ENCODE measurements at regions not wholly inside any gene's neighbourhood (a gene's known extent, or its start where the extent isn't known, plus 50 kb on each side); places are given as distances from the start of the nearest gene placed in this dataset.

DNA sequence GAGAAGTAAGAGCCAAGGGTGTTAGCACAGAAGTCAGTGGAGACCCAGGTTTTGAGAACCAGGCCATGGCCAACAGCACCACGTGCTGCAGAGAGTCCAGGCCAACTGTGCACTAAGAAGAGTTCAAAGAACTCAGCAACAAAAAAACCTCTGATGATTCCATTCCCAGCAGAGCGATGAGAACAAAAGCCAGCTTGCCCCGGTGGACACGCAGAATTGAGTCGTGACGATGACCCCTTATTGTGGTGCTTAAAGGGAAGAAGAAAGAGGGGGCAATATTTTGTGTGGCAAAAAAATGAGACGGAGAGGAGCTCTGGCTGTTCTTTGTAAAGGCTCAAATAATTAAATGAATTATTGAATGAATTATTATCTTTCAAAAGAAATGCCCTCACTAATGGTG is 468.3 kb upstream of the AUTS2 start:
- H2BK120ac ChIP-seq (ENCODE audit: low read depth, low read length) = no peak overlapping the region
- H3K27ac ChIP-seq (ENCODE audit: low read depth, low read length) = no peak overlapping the region
- no peak overlapping the region for H3K23ac ChIP-seq (ENCODE audit: low read length)
- no peak overlapping the region for H3K4ac ChIP-seq (ENCODE audit: low read depth, low read length)
- no peak overlapping the region for H2AK5ac ChIP-seq (ENCODE audit: low read length)
- H3K18ac ChIP-seq (ENCODE audit: low read length) = no peak overlapping the region
- no peaks in the 10 kb centered on the region for H3K36me3 ChIP-seq (ENCODE audit: control insufficient read depth, insufficient read depth, low read length)
- H3K4me1 ChIP-seq (ENCODE audit: control insufficient read depth, low read depth, low read length) = no peaks in the 10 kb centered on the region
- H3K79me2 ChIP-seq (ENCODE audit: control insufficient read depth, insufficient read depth, low read length) = no peaks in the 10 kb centered on the region
- H3K9ac ChIP-seq (ENCODE audit: low read length) = no peak overlapping the region
- no peaks in the 10 kb centered on the region for H3K27me3 ChIP-seq (ENCODE audit: insufficient read depth, low read length, poor library complexity)
- no peak overlapping the region for H3K56ac ChIP-seq (ENCODE audit: low read length)
- H4K5ac ChIP-seq (ENCODE audit: low read length) = no peak overlapping the region
- H4K8ac ChIP-seq (ENCODE audit: low read depth, low read length) = no peak overlapping the region
- H2BK15ac ChIP-seq (replicated peaks; ENCODE audit: low read depth) = no peak overlapping the region
- H2BK5ac ChIP-seq (ENCODE audit: low read length) = no peak overlapping the region
- WGBS (ENCODE audit: extremely low coverage, insufficient coverage, low lambda C conversion rate) = no CpG with 5 or more reads among the region's 7 CpGs
- DNase-seq = no peak
- H3K79me1 ChIP-seq (ENCODE audit: low read length) = no peaks in the 10 kb centered on the region
- H3K4me2 ChIP-seq (ENCODE audit: low read length) = no peak overlapping the region
- no peak overlapping the region for H3K4me3 ChIP-seq (ENCODE audit: low read length)

DNA sequence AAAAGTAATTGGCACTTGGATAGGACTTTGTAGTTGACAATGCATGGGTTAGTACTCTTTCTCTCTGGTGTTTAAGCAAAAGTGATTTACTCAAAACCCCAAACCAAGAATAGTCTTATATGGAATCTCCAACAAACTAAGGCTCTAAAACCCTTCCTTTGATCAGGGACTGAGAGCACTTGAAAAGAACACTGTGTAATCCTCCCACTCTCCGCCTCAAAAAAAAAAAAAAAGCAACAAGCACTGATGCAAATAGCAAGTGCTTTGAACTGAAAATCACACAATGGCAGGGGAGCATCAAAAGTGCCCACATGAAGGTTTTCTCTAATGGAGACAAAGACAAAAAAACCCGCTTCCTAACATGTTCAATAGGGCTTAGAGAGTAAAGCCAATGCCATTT is 467.9 kb upstream of the AUTS2 start:
- no CpG with 5 or more reads among the region's 2 CpGs for WGBS (ENCODE audit: extremely low coverage, insufficient coverage, low lambda C conversion rate)

DNA sequence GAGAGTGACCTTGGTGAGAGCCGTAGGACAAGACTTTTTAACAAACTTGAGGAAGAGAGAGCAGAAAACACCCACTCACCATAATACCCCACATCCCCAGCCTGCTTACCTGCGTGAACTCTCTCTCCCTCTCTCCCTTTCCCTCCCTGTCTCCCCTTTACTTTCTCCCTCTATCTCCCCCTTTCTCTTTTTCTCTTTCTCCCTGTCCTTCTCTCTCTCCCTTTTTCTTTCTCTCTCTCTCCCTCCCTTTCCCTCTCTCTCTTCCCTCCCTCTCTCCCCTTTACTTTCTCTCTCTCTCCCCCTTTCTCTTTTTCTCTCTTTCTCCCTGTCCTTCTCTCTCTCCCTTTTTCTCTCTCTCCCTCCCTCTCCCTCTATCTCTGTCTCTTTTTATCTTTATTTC is 464.0 kb upstream of the AUTS2 start:
- WGBS (ENCODE audit: extremely low coverage, insufficient coverage, low lambda C conversion rate) = no CpG with 5 or more reads among the region's 2 CpGs
- no peak overlapping the region for H4K8ac ChIP-seq (ENCODE audit: low read depth, low read length)
- no peaks in the 10 kb centered on the region for H3K27me3 ChIP-seq (ENCODE audit: insufficient read depth, low read length, poor library complexity)

More for the DNA sequence above, 467.9 kb upstream of the AUTS2 start:
- no peak overlapping the region for H2AK5ac ChIP-seq (ENCODE audit: low read length)
- no peak overlapping the region for H4K8ac ChIP-seq (ENCODE audit: low read depth, low read length)
- H3K23ac ChIP-seq (ENCODE audit: low read length) = no peak overlapping the region
- H3K4me2 ChIP-seq (ENCODE audit: low read length) = no peak overlapping the region
- no peaks in the 10 kb centered on the region for H3K79me1 ChIP-seq (ENCODE audit: low read length)
- H3K27ac ChIP-seq (ENCODE audit: low read depth, low read length) = no peak overlapping the region
- no peak overlapping the region for H3K4ac ChIP-seq (ENCODE audit: low read depth, low read length)
- no peaks in the 10 kb centered on the region for H3K27me3 ChIP-seq (ENCODE audit: insufficient read depth, low read length, poor library complexity)
- H3K36me3 ChIP-seq (ENCODE audit: control insufficient read depth, insufficient read depth, low read length) = no peaks in the 10 kb centered on the region
- H3K4me1 ChIP-seq (ENCODE audit: control insufficient read depth, low read depth, low read length) = no peaks in the 10 kb centered on the region
- no peak overlapping the region for H4K5ac ChIP-seq (ENCODE audit: low read length)
- no peak for DNase-seq
- no peak overlapping the region for H3K9ac ChIP-seq (ENCODE audit: low read length)
- no peak overlapping the region for H3K56ac ChIP-seq (ENCODE audit: low read length)
- H3K79me2 ChIP-seq (ENCODE audit: control insufficient read depth, insufficient read depth, low read length) = no peaks in the 10 kb centered on the region
- no peak overlapping the region for H2BK15ac ChIP-seq (replicated peaks; ENCODE audit: low read depth)
- no peak overlapping the region for H3K4me3 ChIP-seq (ENCODE audit: low read length)
- H2BK5ac ChIP-seq (ENCODE audit: low read length) = no peak overlapping the region
- no peak overlapping the region for H2BK120ac ChIP-seq (ENCODE audit: low read depth, low read length)
- H3K18ac ChIP-seq (ENCODE audit: low read length) = no peak overlapping the region

DNA sequence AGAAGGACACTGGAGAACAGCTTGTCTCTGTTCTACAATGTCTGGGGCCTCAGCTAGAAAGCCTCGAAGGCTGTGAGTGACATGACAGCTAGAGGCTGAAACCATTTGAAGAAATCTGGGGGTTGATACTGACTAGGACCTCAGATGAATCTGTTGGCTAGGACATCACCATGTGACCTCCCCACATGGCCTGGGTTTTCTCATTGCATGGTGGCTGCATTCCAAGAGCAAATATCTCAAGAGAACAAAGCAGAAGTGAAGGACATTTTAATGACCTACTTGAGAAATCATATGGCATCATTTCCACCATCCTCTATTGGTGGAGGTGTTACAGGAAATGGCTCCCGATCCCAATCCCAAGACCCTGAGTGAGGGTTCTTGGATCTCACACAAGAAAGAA is 450.6 kb upstream of the AUTS2 start:
- no peaks in the 10 kb centered on the region for H3K36me3 ChIP-seq (ENCODE audit: control insufficient read depth, insufficient read depth, low read length)
- H2BK5ac ChIP-seq (ENCODE audit: low read length) = no peak overlapping the region
- no peak overlapping the region for H3K27ac ChIP-seq (ENCODE audit: low read depth, low read length)
- no peak overlapping the region for H3K4ac ChIP-seq (ENCODE audit: low read depth, low read length)
- H3K79me1 ChIP-seq (ENCODE audit: low read length) = no peaks in the 10 kb centered on the region
- no peak overlapping the region for H2BK120ac ChIP-seq (ENCODE audit: low read depth, low read length)
- no CpG with 5 or more reads among the region's 2 CpGs for WGBS (ENCODE audit: extremely low coverage, insufficient coverage, low lambda C conversion rate)
- H3K56ac ChIP-seq (ENCODE audit: low read length) = no peak overlapping the region
- H3K27me3 ChIP-seq (ENCODE audit: insufficient read depth, low read length, poor library complexity) = no peaks in the 10 kb centered on the region
- DNase-seq = no peak
- no peak overlapping the region for H3K4me3 ChIP-seq (ENCODE audit: low read length)
- H4K8ac ChIP-seq (ENCODE audit: low read depth, low read length) = no peak overlapping the region
- no peaks in the 10 kb centered on the region for H3K4me1 ChIP-seq (ENCODE audit: control insufficient read depth, low read depth, low read length)
- H2BK15ac ChIP-seq (replicated peaks; ENCODE audit: low read depth) = no peak overlapping the region
- no peaks in the 10 kb centered on the region for H3K79me2 ChIP-seq (ENCODE audit: control insufficient read depth, insufficient read depth, low read length)
- H3K18ac ChIP-seq (ENCODE audit: low read length) = no peak overlapping the region
- no peak overlapping the region for H3K23ac ChIP-seq (ENCODE audit: low read length)
- no peak overlapping the region for H3K9ac ChIP-seq (ENCODE audit: low read length)
- no peak overlapping the region for H3K4me2 ChIP-seq (ENCODE audit: low read length)
- H4K5ac ChIP-seq (ENCODE audit: low read length) = no peak overlapping the region
- no peak overlapping the region for H2AK5ac ChIP-seq (ENCODE audit: low read length)

More for the DNA sequence above, 464.0 kb upstream of the AUTS2 start:
- H3K36me3 ChIP-seq (ENCODE audit: control insufficient read depth, insufficient read depth, low read length) = no peaks in the 10 kb centered on the region
- H2BK15ac ChIP-seq (replicated peaks; ENCODE audit: low read depth) = no peak overlapping the region
- no peak overlapping the region for H2BK5ac ChIP-seq (ENCODE audit: low read length)
- H4K5ac ChIP-seq (ENCODE audit: low read length) = no peak overlapping the region
- no peak overlapping the region for H3K18ac ChIP-seq (ENCODE audit: low read length)
- H3K23ac ChIP-seq (ENCODE audit: low read length) = no peak overlapping the region
- H3K27ac ChIP-seq (ENCODE audit: low read depth, low read length) = no peak overlapping the region
- no peak overlapping the region for H3K9ac ChIP-seq (ENCODE audit: low read length)
- H3K56ac ChIP-seq (ENCODE audit: low read length) = no peak overlapping the region
- H3K4ac ChIP-seq (ENCODE audit: low read depth, low read length) = no peak overlapping the region
- no peak for DNase-seq
- no peaks in the 10 kb centered on the region for H3K4me1 ChIP-seq (ENCODE audit: control insufficient read depth, low read depth, low read length)
- H3K4me2 ChIP-seq (ENCODE audit: low read length) = no peak overlapping the region
- no peak overlapping the region for H2BK120ac ChIP-seq (ENCODE audit: low read depth, low read length)
- no peaks in the 10 kb centered on the region for H3K79me1 ChIP-seq (ENCODE audit: low read length)
- H3K4me3 ChIP-seq (ENCODE audit: low read length) = no peak overlapping the region
- H2AK5ac ChIP-seq (ENCODE audit: low read length) = no peak overlapping the region
- no peaks in the 10 kb centered on the region for H3K79me2 ChIP-seq (ENCODE audit: control insufficient read depth, insufficient read depth, low read length)

DNA sequence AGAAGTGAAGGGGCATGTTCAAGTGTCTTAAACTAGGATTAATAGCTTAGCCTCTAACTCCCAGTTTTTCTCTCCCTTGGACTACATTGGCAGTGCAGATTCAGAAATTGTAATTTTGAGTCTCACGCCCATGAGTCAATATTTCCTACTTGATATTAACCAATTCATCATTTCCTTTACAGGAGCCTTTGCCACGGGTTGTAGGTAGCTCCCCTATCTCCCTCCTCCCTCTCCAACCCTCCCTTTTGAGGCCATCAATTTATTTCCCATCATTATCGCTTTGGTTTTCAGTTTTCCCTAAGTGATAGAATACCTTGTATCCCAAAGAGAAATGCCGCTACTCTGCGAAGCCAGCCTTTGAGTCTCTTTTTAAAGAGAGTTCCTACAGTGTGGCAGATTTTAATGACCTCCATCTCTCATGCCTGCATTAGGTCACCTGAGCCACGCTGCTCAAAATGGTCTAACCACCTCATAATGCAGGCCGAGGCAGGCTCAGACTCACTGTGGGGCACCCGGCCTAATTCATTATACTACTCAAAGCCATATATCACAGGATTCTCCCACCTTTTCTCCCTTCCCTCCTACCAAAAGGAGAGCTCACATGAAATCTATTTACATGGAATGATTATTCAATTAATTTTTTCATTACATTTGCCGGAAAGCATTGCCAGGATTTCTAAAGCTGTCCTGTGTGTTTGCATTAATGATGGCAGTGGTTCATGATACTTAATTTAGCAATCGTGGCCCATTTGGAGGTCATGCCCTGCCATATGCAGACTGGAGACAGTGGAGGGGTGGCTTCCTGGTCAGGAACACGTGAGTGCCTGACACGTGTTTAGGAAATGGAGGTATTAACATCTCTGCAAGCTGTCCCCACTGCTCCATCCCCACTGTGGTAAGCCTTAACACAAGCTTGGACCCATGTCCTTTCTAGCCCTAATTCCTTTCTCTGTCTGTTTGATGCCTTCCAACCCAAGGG is 448.2 kb upstream of the AUTS2 start:
- Histone ChIP-seq H2BK15ac (replicated peaks; ENCODE audit: low read depth) (no peak overlapping the region), H3K4me2 (ENCODE audit: low read length) (no peak overlapping the region), H4K8ac (ENCODE audit: low read depth, low read length) (no peak overlapping the region), H3K9ac (ENCODE audit: low read length) (no peak overlapping the region), H2BK5ac (ENCODE audit: low read length) (no peak overlapping the region), H3K18ac (ENCODE audit: low read length) (no peak overlapping the region), H3K56ac (ENCODE audit: low read length) (no peak overlapping the region), H3K79me1 (ENCODE audit: low read length) (no peaks in the 10 kb centered on the region), H3K4ac (ENCODE audit: low read depth, low read length) (no peak overlapping the region), H3K79me2 (ENCODE audit: control insufficient read depth, insufficient read depth, low read length) (no peaks in the 10 kb centered on the region), H2BK120ac (ENCODE audit: low read depth, low read length) (no peak overlapping the region), H3K27me3 (ENCODE audit: insufficient read depth, low read length, poor library complexity) (no peaks in the 10 kb centered on the region), H3K4me1 (ENCODE audit: control insufficient read depth, low read depth, low read length) (no peaks in the 10 kb centered on the region), H3K36me3 (ENCODE audit: control insufficient read depth, insufficient read depth, low read length) (no peaks in the 10 kb centered on the region), H4K5ac (ENCODE audit: low read length) (no peak overlapping the region), H3K23ac (ENCODE audit: low read length) (no peak overlapping the region), H3K27ac (ENCODE audit: low read depth, low read length) (no peak overlapping the region), H3K4me3 (ENCODE audit: low read length) (no peak overlapping the region), H2AK5ac (ENCODE audit: low read length) (no peak overlapping the region)
- WGBS (ENCODE audit: extremely low coverage, insufficient coverage, low lambda C conversion rate) = no CpG with 5 or more reads among the region's 12 CpGs
- no peak for DNase-seq
